SK-N-SH (cell line): ENCODE measurements at regions not wholly inside any gene's neighbourhood (a gene's known extent, or its start where the extent isn't known, plus 50 kb on each side); places are given as distances from the start of the nearest gene placed in this dataset.

ENCODE experiments used
- CTCF ChIA-PET: fragments of 300-600, 350-600 bp; formaldehyde crosslinking; extraction: SDS; loops from one replicate; lab custom pipeline; 2021; lab: Yijun Ruan, JAX
- POLR2A ChIA-PET: fragments of 350-600 bp; sonication (Branson Sonifier 250); formaldehyde crosslinking; extraction: SDS; loops from one replicate; lab custom pipeline; 2020; ENCODE audit warnings: antibody characterized with exemption, inconsistent platforms; lab: Yijun Ruan, JAX
- DNase-seq: peaks from one replicate; pipeline ENCODE4 v3.0.0; 2012
- H2AFZ ChIP-seq: fragments of 200-600 bp; sonication (generic); 2 replicates; pipeline ENCODE4 v1.8.1; 2016; ENCODE audit warnings: antibody characterized with exemption, mild to moderate bottlenecking, low read depth
- H3F3A ChIP-seq: fragments of 200-600 bp; sonication (generic); replicated peaks from 2 replicates; pipeline ENCODE3; 2016; ENCODE audit warnings: antibody characterized with exemption, mild to moderate bottlenecking; ENCODE audit not compliant: insufficient read depth
- H3K27ac ChIP-seq, 2 experiments: fragments of 200-500 bp in 1 of 2; fragments of 200-600 bp in 1 of 2; sonication (Bioruptor generic) in 1 of 2; sonication (generic), shearing (Covaris generic) in 1 of 2; 2 replicates each; pipeline versions ENCODE4 v1.5.1 to v1.6.1; 2014 to 2016; ENCODE audit warnings: low read depth in 2 of 2, inconsistent platforms in 1 of 2, low read length in 1 of 2, mild to moderate bottlenecking in 1 of 2, mixed read lengths in 1 of 2
- H3K27me3 ChIP-seq: fragments of 200-600 bp; sonication (generic), shearing (Covaris generic); 2 replicates; pipeline ENCODE4 v1.6.1; 2016; ENCODE audit warnings: mixed run types; ENCODE audit not compliant: insufficient read depth
- H3K36me3 ChIP-seq, 2 experiments: fragments of 200-500 bp in 1 of 2; fragments of 200-600 bp in 1 of 2; sonication (Bioruptor generic) in 1 of 2; sonication (generic) in 1 of 2; replicated peaks in 1 of 2; 2 replicates each; pipeline versions ENCODE3 to v1.5.1; 2014 to 2016; ENCODE audit warnings: low read length in 1 of 2, mild to moderate bottlenecking in 1 of 2; ENCODE audit not compliant: insufficient read depth in 2 of 2, control insufficient read depth in 1 of 2
- H3K4me1 ChIP-seq, 2 experiments: fragments of 200-500 bp in 1 of 2; fragments of 200-600 bp in 1 of 2; sonication (Bioruptor generic) in 1 of 2; sonication (generic), shearing (Covaris generic) in 1 of 2; 2 replicates each; pipeline versions ENCODE4 v1.5.1 to v1.6.1; 2014 to 2016; ENCODE audit warnings: low read depth in 1 of 2, low read length in 1 of 2, mixed run types in 1 of 2; ENCODE audit not compliant: insufficient read depth in 2 of 2, control insufficient read depth in 1 of 2
- H3K4me2 ChIP-seq: fragments of 200-600 bp; sonication (generic), shearing (Covaris generic); 2 replicates; pipeline ENCODE4 v1.6.1; 2017; ENCODE audit warnings: mixed run types
- H3K4me3 ChIP-seq, 2 experiments: fragments of 200-500 bp in 1 of 2; fragments of 200-600 bp in 1 of 2; sonication (Bioruptor generic) in 1 of 2; sonication (generic), shearing (Covaris generic) in 1 of 2; 2 replicates each; pipeline versions ENCODE4 v1.5.1 to v1.8.1; 2014 to 2016; ENCODE audit warnings: low read depth in 2 of 2, inconsistent platforms in 1 of 2, low read length in 1 of 2, mild to moderate bottlenecking in 1 of 2, mixed read lengths in 1 of 2, moderate library complexity in 1 of 2
- H3K79me2 ChIP-seq: fragments of 200-600 bp; sonication (generic); 2 replicates; pipeline ENCODE4 v1.8.1; 2017; ENCODE audit warnings: mild to moderate bottlenecking; ENCODE audit not compliant: insufficient read depth
- H3K9ac ChIP-seq: fragments of 200-600 bp; sonication (generic); 2 replicates; pipeline ENCODE4 v1.6.1; 2017; ENCODE audit warnings: mixed run types
- H3K9me2 ChIP-seq: fragments of 200-600 bp; sonication (generic); 2 replicates; pipeline ENCODE4 v1.6.1; 2017; ENCODE audit warnings: mixed run types
- H3K9me3 ChIP-seq: fragments of 200-600 bp; sonication (generic); 2 replicates; pipeline ENCODE4 v1.6.1; 2017; ENCODE audit warnings: mixed run types, mild to moderate bottlenecking, moderate library complexity
- H4K20me1 ChIP-seq: fragments of 200-600 bp; sonication (generic); 2 replicates; pipeline ENCODE4 v1.6.1; 2017; ENCODE audit warnings: mild to moderate bottlenecking, mixed run types; ENCODE audit not compliant: insufficient read depth
- EZH2phosphoT487 ChIP-seq: fragments of 200-600 bp; sonication (generic); IDR thresholded peaks from 2 replicates; pipeline ENCODE4 v1.6.1; 2017; ENCODE audit warnings: low read depth, mixed run types, mild to moderate bottlenecking, antibody characterized with exemption, moderate library complexity, borderline replicate concordance
- GATA2 ChIP-seq: sonication (generic); formaldehyde crosslinking; IDR thresholded peaks from 2 replicates; pipeline ENCODE4 v1.5.0; 2020; ENCODE audit warnings: mild to moderate bottlenecking, missing genetic modification reagents
- MXI1 ChIP-seq: IDR thresholded peaks from 2 replicates; pipeline ENCODE4 v1.6.1; 2012; ENCODE audit warnings: mild to moderate bottlenecking, low read depth, low read length, improper control_type of control experiment
- NFIC ChIP-seq: IDR thresholded peaks from 2 replicates; pipeline ENCODE4 v1.4.0; 2012; ENCODE audit warnings: borderline replicate concordance
- POLR2AphosphoS5 ChIP-seq: IDR thresholded peaks from 2 replicates; pipeline ENCODE4 v1.6.1; 2012; ENCODE audit warnings: low read depth, low read length
- RXRA ChIP-seq: IDR thresholded peaks from 2 replicates; pipeline ENCODE4 v1.4.0; 2012; ENCODE audit warnings: low read depth, mild to moderate bottlenecking, borderline replicate concordance
- SMC3 ChIP-seq: IDR thresholded peaks from 2 replicates; pipeline ENCODE4 v1.6.1; 2012; ENCODE audit warnings: low read depth, low read length, improper control_type of control experiment
- TAF1 ChIP-seq: IDR thresholded peaks from 2 replicates; pipeline ENCODE4 v1.6.1; 2012; ENCODE audit warnings: low read depth, mild to moderate bottlenecking, low read length, moderate library complexity, borderline replicate concordance
- YY1 ChIP-seq: IDR thresholded peaks from 2 replicates; pipeline ENCODE4 v1.4.0; 2012; ENCODE audit warnings: low read depth, mild to moderate bottlenecking
- WGBS: methylation state at CpG from one replicate; pipeline ENCODE4 v1.1.6; 2017; ENCODE audit warnings: low lambda C conversion rate; 5-methylcytosine and 5-hydroxymethylcytosine counted together
- TF ChIP-seq, protein P1 (sequence below): fragments of 150-350 bp; IDR thresholded peaks from 2 replicates; pipeline ENCODE4 v1.6.1; 2017; ENCODE audit warnings: antibody characterized with exemption, low read length, low read depth, borderline replicate concordance
- TF ChIP-seq, protein P2 (sequence below): IDR thresholded peaks from 2 replicates; pipeline ENCODE4 v1.4.0; 2012; ENCODE audit warnings: low read depth, borderline replicate concordance
- TF ChIP-seq, protein P3 (sequence below): fragments of 150-350 bp; IDR thresholded peaks from 2 replicates; pipeline ENCODE4 v1.6.1; 2016; ENCODE audit warnings: mild to moderate bottlenecking, low read depth, low read length
- TF ChIP-seq, protein P4 (sequence below): IDR thresholded peaks from 2 replicates; pipeline ENCODE4; 2012

DNA sequence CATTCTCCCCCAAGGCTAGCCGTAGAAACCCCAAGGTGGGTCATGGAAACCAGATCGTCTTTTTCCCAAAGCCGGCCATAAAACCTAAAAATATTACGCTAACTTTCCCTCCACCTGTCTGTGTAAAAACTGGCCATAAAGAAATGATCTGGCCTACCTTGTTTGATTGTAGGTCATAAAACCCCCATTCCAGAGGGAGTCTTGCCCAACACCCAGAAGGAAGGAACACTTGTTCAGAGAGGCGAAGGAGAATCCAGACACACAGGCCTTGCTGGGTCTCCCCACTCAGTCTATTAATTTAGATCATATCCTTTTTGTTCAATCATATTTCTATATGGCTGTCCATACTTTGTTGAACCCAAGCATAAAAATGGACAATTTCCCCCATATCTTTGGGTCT is 344.7 kb downstream of the HRH4 start:
- TF ChIP-seq, protein P1, sequence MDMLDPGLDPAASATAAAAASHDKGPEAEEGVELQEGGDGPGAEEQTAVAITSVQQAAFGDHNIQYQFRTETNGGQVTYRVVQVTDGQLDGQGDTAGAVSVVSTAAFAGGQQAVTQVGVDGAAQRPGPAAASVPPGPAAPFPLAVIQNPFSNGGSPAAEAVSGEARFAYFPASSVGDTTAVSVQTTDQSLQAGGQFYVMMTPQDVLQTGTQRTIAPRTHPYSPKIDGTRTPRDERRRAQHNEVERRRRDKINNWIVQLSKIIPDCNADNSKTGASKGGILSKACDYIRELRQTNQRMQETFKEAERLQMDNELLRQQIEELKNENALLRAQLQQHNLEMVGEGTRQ: no peak
- TF ChIP-seq, protein P2, sequence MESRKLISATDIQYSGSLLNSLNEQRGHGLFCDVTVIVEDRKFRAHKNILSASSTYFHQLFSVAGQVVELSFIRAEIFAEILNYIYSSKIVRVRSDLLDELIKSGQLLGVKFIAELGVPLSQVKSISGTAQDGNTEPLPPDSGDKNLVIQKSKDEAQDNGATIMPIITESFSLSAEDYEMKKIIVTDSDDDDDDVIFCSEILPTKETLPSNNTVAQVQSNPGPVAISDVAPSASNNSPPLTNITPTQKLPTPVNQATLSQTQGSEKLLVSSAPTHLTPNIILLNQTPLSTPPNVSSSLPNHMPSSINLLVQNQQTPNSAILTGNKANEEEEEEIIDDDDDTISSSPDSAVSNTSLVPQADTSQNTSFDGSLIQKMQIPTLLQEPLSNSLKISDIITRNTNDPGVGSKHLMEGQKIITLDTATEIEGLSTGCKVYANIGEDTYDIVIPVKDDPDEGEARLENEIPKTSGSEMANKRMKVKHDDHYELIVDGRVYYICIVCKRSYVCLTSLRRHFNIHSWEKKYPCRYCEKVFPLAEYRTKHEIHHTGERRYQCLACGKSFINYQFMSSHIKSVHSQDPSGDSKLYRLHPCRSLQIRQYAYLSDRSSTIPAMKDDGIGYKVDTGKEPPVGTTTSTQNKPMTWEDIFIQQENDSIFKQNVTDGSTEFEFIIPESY: no peak
- TF ChIP-seq, protein P3, sequence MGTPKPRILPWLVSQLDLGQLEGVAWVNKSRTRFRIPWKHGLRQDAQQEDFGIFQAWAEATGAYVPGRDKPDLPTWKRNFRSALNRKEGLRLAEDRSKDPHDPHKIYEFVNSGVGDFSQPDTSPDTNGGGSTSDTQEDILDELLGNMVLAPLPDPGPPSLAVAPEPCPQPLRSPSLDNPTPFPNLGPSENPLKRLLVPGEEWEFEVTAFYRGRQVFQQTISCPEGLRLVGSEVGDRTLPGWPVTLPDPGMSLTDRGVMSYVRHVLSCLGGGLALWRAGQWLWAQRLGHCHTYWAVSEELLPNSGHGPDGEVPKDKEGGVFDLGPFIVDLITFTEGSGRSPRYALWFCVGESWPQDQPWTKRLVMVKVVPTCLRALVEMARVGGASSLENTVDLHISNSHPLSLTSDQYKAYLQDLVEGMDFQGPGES: no peak
- Histone ChIP-seq H3K27me3 (no peaks in the 10 kb centered on the region), H3F3A (no peaks in the 10 kb centered on the region), H3K9ac (no peak overlapping the region), H4K20me1 (no peaks in the 10 kb centered on the region), H3K4me2 (no peak overlapping the region), H2AFZ (no peak overlapping the region), H3K9me3 (no peaks in the 10 kb centered on the region), H3K27ac (no peak overlapping the region), H3K4me1 (no peaks in the 10 kb centered on the region), H3K9me2 (no peaks in the 10 kb centered on the region), H3K4me3 (no peak overlapping the region), H3K79me2 (no peaks in the 10 kb centered on the region), H3K36me3 (no peaks in the 10 kb centered on the region)
- ChIA-PET CTCF (no interaction called here), POLR2A (no interaction called here)
- no peak for DNase-seq
- WGBS: 65% methylated on average over 5 of the region's 5 CpGs

DNA sequence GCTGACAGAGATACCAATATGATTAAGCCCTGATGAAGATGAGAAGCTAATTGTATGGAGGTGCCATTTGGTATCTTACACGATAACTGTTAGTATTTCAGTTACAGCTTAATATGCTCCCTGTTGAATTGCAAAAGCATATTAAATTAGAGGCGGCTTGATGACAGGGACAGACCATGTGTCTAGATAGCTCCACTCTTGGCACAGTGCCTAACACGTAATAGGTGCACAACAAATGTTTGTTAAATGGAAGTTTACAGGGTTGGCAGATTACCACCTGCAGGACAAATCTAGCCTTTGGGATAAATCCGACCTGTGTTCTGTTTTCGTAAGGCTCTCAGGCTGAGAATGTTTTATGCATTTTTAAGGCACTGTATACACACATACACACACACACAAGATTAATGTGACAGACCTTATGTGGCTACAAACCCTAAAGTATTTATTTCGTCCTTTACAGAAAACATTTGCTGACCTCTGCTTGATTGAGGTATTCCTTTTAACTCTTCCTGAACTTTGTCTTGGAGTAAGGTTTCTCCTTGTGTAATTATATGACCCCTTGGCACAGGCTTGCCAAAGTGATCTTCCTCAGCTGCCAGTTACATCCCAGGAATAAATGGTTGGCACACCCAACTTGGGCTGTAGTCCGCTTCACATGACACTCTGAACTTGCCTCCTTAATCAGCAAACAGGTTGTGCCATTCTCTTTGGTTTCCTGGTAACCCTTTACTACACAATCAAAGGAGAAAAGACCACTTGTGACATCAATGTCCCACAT is 348.9 kb downstream of the HRH4 start:
- POLR2A ChIA-PET: no interaction called here
- no peaks in the 10 kb centered on the region for H3K4me1 ChIP-seq

More for the DNA sequence above, 348.9 kb downstream of the HRH4 start:
- no peak for DNase-seq
- Histone ChIP-seq H3K79me2 (no peaks in the 10 kb centered on the region), H3K27me3 (no peaks in the 10 kb centered on the region), H3K9me2 (no peaks in the 10 kb centered on the region), H3K27ac (no peak overlapping the region), H4K20me1 (no peaks in the 10 kb centered on the region), H3K9ac (no peak overlapping the region), H2AFZ (no peak overlapping the region), H3F3A (no peaks in the 10 kb centered on the region), H3K9me3 (no peaks in the 10 kb centered on the region), H3K4me3 (no peak overlapping the region), H3K36me3 (no peaks in the 10 kb centered on the region), H3K4me2 (no peak overlapping the region)
- no peak for TF ChIP-seq POLR2AphosphoS5
- TF ChIP-seq MXI1: no peak
- TF ChIP-seq RXRA: no peak
- no peak for TF ChIP-seq SMC3
- TF ChIP-seq, protein P4, sequence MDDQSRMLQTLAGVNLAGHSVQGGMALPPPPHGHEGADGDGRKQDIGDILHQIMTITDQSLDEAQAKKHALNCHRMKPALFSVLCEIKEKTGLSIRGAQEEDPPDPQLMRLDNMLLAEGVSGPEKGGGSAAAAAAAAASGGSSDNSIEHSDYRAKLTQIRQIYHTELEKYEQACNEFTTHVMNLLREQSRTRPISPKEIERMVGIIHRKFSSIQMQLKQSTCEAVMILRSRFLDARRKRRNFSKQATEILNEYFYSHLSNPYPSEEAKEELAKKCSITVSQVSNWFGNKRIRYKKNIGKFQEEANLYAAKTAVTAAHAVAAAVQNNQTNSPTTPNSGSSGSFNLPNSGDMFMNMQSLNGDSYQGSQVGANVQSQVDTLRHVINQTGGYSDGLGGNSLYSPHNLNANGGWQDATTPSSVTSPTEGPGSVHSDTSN: no peak
- no peak for TF ChIP-seq NFIC
- TF ChIP-seq EZH2phosphoT487: no peak
- TF ChIP-seq TAF1: no peak
- no peak for TF ChIP-seq GATA2 (CRISPR knock-in tag)
- TF ChIP-seq, protein P2: no peak
- no peak for TF ChIP-seq YY1
- CTCF ChIA-PET: interaction anchor here (0.9 kb wide), 2 partner anchors 16 to 83 kb away, joined by 3 read pairs; no protein-coding TSS in a partner anchor
- WGBS: 35% methylated on average over 7 of the region's 7 CpGs
